ENCODE measurements at regions not wholly inside any gene's neighbourhood (a gene's known extent, or its start where the extent isn't known, plus 50 kb on each side); places are given as distances from the start of the nearest gene placed in this dataset.

DNA sequence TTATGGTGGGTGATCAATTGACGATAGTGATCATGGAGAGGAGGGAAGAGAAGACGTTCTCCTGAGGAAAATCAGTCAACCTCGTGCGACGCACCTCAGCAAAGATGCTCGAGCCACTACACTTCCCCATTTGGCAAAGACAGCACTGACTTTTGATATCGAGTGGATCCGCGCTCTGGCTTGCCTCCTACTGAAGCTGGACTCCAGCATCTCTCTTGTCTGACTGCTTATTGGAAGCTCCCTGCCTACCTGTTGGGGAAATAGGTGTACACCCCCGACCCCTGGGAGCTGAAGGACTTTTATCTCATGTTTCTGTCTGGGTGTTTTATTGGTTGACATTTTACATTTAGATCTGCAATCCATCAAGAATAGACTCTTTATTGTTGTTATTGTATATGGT is 476.8 kb upstream of the B3GAT1 start:
- H3K9me3 ChIP-seq (ENCODE audit: insufficient read depth, low read depth): no peaks in the 10 kb centered on the region
- H4K20me1 ChIP-seq (ENCODE audit: insufficient read depth): no peaks in the 10 kb centered on the region
- POLR2A ChIA-PET (ENCODE audit: unreplicated experiment): no interaction called here
- CTCF ChIA-PET: no interaction called here
- no peak overlapping the region for H3K27ac ChIP-seq
- no peaks in the 10 kb centered on the region for H3F3A ChIP-seq (ENCODE audit: insufficient read depth, low read depth)
- no peak overlapping the region for H3K4me2 ChIP-seq
- BruUV-seq (replicated peaks): no TSS peak
- no peak overlapping the region for H2AFZ ChIP-seq
- H3K27me3 ChIP-seq (ENCODE audit: insufficient read depth, low read depth): peaks cover 71% of the 10 kb centered on the region
- intact Hi-C loops (cut with micrococcal nuclease; ENCODE audit: unreplicated experiment): no loop called here
- no peak for TF ChIP-seq EZH2 (IDR thresholded peaks at IDR 0.05; ENCODE audit: low read depth)
- TF ChIP-seq, protein P1, sequence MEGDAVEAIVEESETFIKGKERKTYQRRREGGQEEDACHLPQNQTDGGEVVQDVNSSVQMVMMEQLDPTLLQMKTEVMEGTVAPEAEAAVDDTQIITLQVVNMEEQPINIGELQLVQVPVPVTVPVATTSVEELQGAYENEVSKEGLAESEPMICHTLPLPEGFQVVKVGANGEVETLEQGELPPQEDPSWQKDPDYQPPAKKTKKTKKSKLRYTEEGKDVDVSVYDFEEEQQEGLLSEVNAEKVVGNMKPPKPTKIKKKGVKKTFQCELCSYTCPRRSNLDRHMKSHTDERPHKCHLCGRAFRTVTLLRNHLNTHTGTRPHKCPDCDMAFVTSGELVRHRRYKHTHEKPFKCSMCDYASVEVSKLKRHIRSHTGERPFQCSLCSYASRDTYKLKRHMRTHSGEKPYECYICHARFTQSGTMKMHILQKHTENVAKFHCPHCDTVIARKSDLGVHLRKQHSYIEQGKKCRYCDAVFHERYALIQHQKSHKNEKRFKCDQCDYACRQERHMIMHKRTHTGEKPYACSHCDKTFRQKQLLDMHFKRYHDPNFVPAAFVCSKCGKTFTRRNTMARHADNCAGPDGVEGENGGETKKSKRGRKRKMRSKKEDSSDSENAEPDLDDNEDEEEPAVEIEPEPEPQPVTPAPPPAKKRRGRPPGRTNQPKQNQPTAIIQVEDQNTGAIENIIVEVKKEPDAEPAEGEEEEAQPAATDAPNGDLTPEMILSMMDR (conservative IDR thresholded peaks at IDR 0.05): no peak
- H3K4me3 ChIP-seq: no peak overlapping the region
- no peaks in the 10 kb centered on the region for H3K4me1 ChIP-seq (replicated peaks; ENCODE audit: insufficient read depth)
- DNase-seq: no peak
- no peaks in the 10 kb centered on the region for H3K9me2 ChIP-seq (ENCODE audit: insufficient read depth)
- H3K36me3 ChIP-seq (ENCODE audit: low read depth): no peaks in the 10 kb centered on the region
- no peaks in the 10 kb centered on the region for H3K79me2 ChIP-seq (ENCODE audit: low read depth)

DNA sequence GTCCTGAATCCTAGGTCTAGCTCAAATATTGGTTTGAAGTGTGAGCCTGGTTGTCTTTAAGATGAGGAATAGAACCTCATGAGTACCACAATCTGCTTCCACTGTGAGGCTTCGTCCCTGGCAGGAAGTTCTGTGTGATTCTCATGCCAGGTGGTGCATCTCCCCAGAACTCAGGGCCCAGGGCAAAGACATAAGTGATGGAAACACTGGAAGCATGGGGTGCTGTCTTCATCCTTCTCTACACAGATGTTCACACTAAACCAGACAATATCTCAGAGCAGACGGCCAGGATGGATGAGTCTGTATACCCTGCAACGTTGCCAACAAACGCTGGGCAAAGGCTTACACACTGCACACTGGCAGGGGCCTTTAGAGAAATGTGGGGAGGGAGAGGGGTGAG is 475.9 kb upstream of the B3GAT1 start:
- peaks cover 77% of the 10 kb centered on the region for H3K27me3 ChIP-seq (ENCODE audit: insufficient read depth, low read depth)
- H3K9me3 ChIP-seq (ENCODE audit: insufficient read depth, low read depth): no peaks in the 10 kb centered on the region
- H4K20me1 ChIP-seq (ENCODE audit: insufficient read depth): no peaks in the 10 kb centered on the region
- no peak overlapping the region for H2AFZ ChIP-seq
- H3K4me1 ChIP-seq (replicated peaks; ENCODE audit: insufficient read depth): no peaks in the 10 kb centered on the region
- H3F3A ChIP-seq (ENCODE audit: insufficient read depth, low read depth): no peaks in the 10 kb centered on the region
- POLR2A ChIA-PET (ENCODE audit: unreplicated experiment): no interaction called here
- H3K9me2 ChIP-seq (ENCODE audit: insufficient read depth): no peaks in the 10 kb centered on the region
- H3K36me3 ChIP-seq (ENCODE audit: low read depth): no peaks in the 10 kb centered on the region
- BruUV-seq (replicated peaks): no TSS peak
- no peak for DNase-seq
- CTCF ChIA-PET: no interaction called here
- H3K4me2 ChIP-seq: no peak overlapping the region
- no peaks in the 10 kb centered on the region for H3K79me2 ChIP-seq (ENCODE audit: low read depth)
- H3K27ac ChIP-seq: no peak overlapping the region
- intact Hi-C loops (cut with micrococcal nuclease; ENCODE audit: unreplicated experiment): no loop called here
- no peak overlapping the region for H3K4me3 ChIP-seq
- TF ChIP-seq, protein P1 (conservative IDR thresholded peaks at IDR 0.05): no peak
- no peak for TF ChIP-seq EZH2 (IDR thresholded peaks at IDR 0.05; ENCODE audit: low read depth)

DNA sequence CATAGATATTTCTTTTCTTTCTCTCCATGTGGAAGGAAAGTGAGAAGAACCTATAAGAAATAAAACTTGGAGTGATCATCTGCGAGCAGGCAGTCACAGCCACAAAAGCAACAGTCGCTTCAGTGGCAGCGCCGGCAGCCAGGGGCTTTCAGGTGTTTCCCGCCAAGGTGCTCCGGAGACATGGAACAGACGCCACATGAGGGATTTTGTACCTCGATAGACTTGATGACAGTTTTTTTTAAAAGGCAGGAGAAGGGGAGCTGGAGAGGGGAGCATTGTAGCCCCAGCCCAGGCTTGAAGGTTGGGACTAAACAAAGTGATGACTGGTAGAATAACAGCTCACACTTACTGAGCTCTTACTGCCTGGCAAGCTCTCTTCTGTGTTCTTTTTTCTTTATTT is 471.4 kb upstream of the B3GAT1 start:
- Histone ChIP-seq H3K36me3 (ENCODE audit: low read depth) (no peaks in the 10 kb centered on the region), H3K4me2 (no peak overlapping the region), H3K9me3 (ENCODE audit: insufficient read depth, low read depth) (no peaks in the 10 kb centered on the region), H2AFZ (no peak overlapping the region), H3K4me1 (replicated peaks; ENCODE audit: insufficient read depth) (no peaks in the 10 kb centered on the region), H3K9me2 (ENCODE audit: insufficient read depth) (no peaks in the 10 kb centered on the region), H3K27ac (no peak overlapping the region), H4K20me1 (ENCODE audit: insufficient read depth) (no peaks in the 10 kb centered on the region), H3K27me3 (ENCODE audit: insufficient read depth, low read depth) (peaks cover 95% of the 10 kb centered on the region), H3F3A (ENCODE audit: insufficient read depth, low read depth) (no peaks in the 10 kb centered on the region), H3K79me2 (ENCODE audit: low read depth) (no peaks in the 10 kb centered on the region), H3K4me3 (no peak overlapping the region)
- intact Hi-C loops (cut with micrococcal nuclease; ENCODE audit: unreplicated experiment): no loop called here
- ChIA-PET POLR2A (ENCODE audit: unreplicated experiment) (no interaction called here), CTCF (no interaction called here)
- TF ChIP-seq EZH2 (IDR thresholded peaks at IDR 0.05; ENCODE audit: low read depth): no peak
- TF ChIP-seq, protein P1 (conservative IDR thresholded peaks at IDR 0.05): no peak
- no TSS peak for BruUV-seq (replicated peaks)
- DNase-seq: no peak
